Stomach (tissue), 8 donors: ENCODE measurements at regions not wholly inside any gene's neighbourhood (a gene's known extent, or its start where the extent isn't known, plus 50 kb on each side); places are given as distances from the start of the nearest gene placed in this dataset.

ENCODE experiments used
- DNase-seq, 2 donors: peaks; one replicate each; pipeline versions ENCODE4 v3.0.0 to v3.0.0-alpha.2; 2013 to 2019
- H3K27ac ChIP-seq, 5 donors: fragments of 200-600 bp in 4 of 5; sonication (generic) in 4 of 5; one replicate each; pipeline ENCODE4 v1.5.1; 2013 to 2019; ENCODE audit warnings: mild to moderate bottlenecking in 1 of 5, moderate library complexity in 1 of 5
- H3K27me3 ChIP-seq, 3 donors: fragments of 200-600 bp; sonication (generic); one replicate each; pipeline ENCODE4 v1.5.1; 2017 to 2019; ENCODE audit warnings: mixed run types in 1 of 3
- H3K36me3 ChIP-seq, 4 donors: fragments of 200-600 bp; sonication (generic); 1 replicate in 3 of 4; 2 replicates in 1 of 4; pipeline ENCODE4 v1.5.1; 2016 to 2019
- H3K4me1 ChIP-seq, 4 donors: fragments of 200-600 bp; sonication (generic); one replicate each; pipeline ENCODE4 v1.5.1; 2016 to 2019
- H3K4me3 ChIP-seq, 4 donors: fragments of 200-600 bp; sonication (generic) in 3 of 4; one replicate each; pipeline ENCODE4 v1.5.1; 2016 to 2019; ENCODE audit warnings: mild to moderate bottlenecking in 1 of 4
- H3K9me3 ChIP-seq, 4 donors: fragments of 200-600 bp; sonication (generic); one replicate each; pipeline ENCODE4 v1.5.1; 2016 to 2019
- CTCF ChIP-seq, 7 experiments: fragments of 450-650 bp in 4 of 7; fragments of 200-600 bp in 3 of 7; sonication (generic) in 3 of 7; IDR thresholded peaks; one replicate each; pipeline ENCODE4 v1.5.1; 2016 to 2019; ENCODE audit warnings: antibody characterized with exemption in 7 of 7, control low read depth in 2 of 7, mild to moderate bottlenecking in 1 of 7
- EP300 ChIP-seq: sonication (generic); formaldehyde crosslinking; IDR thresholded peaks from one replicate; pipeline ENCODE4 v1.6.1; 2017; ENCODE audit warnings: antibody characterized with exemption
- POLR2A ChIP-seq, 4 donors: fragments of 450-650 bp; IDR thresholded peaks; one replicate each; pipeline ENCODE4 v1.6.1; 2016; ENCODE audit warnings: antibody characterized with exemption in 4 of 4, control low read depth in 2 of 4, mild to moderate bottlenecking in 1 of 4, moderate library complexity in 1 of 4
- POLR2AphosphoS5 ChIP-seq, 3 donors: sonication (generic); formaldehyde crosslinking; IDR thresholded peaks; one replicate each; pipeline ENCODE4 v1.6.1; 2016; ENCODE audit warnings: antibody characterized with exemption in 3 of 3
- WGBS, 5 donors: extraction: QIAGEN DNeasy Blood & Tissue Kit in 3 of 5; methylation state at CpG; one replicate each; pipeline versions ENCODE4 v1.1.5 to v1.1.7; 2013 to 2018; 5-methylcytosine and 5-hydroxymethylcytosine counted together
- intact Hi-C: fragments of 100-400 bp; cut with DNase I; formaldehyde crosslinking; loops from one replicate; pipeline ENCODE4 v1.15.1; 2023; ENCODE audit warnings: low total_unique reads
- donor health status: healthy with polysubstance abuse.
- donor health status: Bipolar disorder and iron deficiency.
- donor health status: healthy.

- Histone ChIP-seq H3K27me3 (no peaks in the 10 kb centered on the region), H3K9me3 (no peaks in the 10 kb centered on the region), H3K4me1 (no peaks in the 10 kb centered on the region), H3K27ac (no peak overlapping the region), H3K4me3 (no peak overlapping the region), H3K36me3 (no peaks in the 10 kb centered on the region)
- no peak for TF ChIP-seq POLR2A (IDR thresholded peaks at IDR 0.05)
- no peak for TF ChIP-seq POLR2AphosphoS5 (IDR thresholded peaks at IDR 0.05)
- no peak for TF ChIP-seq CTCF (IDR thresholded peaks at IDR 0.05)
- TF ChIP-seq EP300 = no peak
- DNase-seq = no peak
- intact Hi-C loops = no loop called here
- WGBS, 5 donors = 81 to 96% (median 87%) methylated on average over 2 of the region's 2 CpGs
Measured at GRCh38 chr2:67917332-67918054, 145.3 kb downstream of the C1D start.

- H3K4me3 ChIP-seq = no peak overlapping the region
- no peak for DNase-seq
- H3K4me1 ChIP-seq = no peaks in the 10 kb centered on the region
- intact Hi-C loops = no loop called here
- no peak overlapping the region for H3K27ac ChIP-seq
- H3K27me3 ChIP-seq = no peaks in the 10 kb centered on the region
- no peaks in the 10 kb centered on the region for H3K36me3 ChIP-seq
- no peak for TF ChIP-seq CTCF (IDR thresholded peaks at IDR 0.05)
- no peak for TF ChIP-seq POLR2AphosphoS5 (IDR thresholded peaks at IDR 0.05)
- no peak for TF ChIP-seq EP300
- TF ChIP-seq POLR2A (IDR thresholded peaks at IDR 0.05) = no peak
- 86 to 97% (median 95%) methylated on average over 3 of the region's 3 CpGs for WGBS, 5 donors
- H3K9me3 ChIP-seq = no peaks in the 10 kb centered on the region
Measured at GRCh38 chr2:67918471-67918870, 144.3 kb downstream of the C1D start.

GRCh38 chr2:67919490-67919889, 143.3 kb downstream of the C1D start:
- Histone ChIP-seq H3K9me3 (no peaks in the 10 kb centered on the region), H3K27ac (no peak overlapping the region), H3K4me3 (no peak overlapping the region), H3K27me3 (no peaks in the 10 kb centered on the region), H3K4me1 (no peaks in the 10 kb centered on the region), H3K36me3 (no peaks in the 10 kb centered on the region)
- DNase-seq = no peak
- 46 to 63% (median 52%) methylated on average over 1 of the region's 1 CpG for WGBS, 5 donors
- intact Hi-C loops = no loop called here
- TF ChIP-seq POLR2A (IDR thresholded peaks at IDR 0.05) = no peak
- TF ChIP-seq POLR2AphosphoS5 (IDR thresholded peaks at IDR 0.05) = no peak
- no peak for TF ChIP-seq EP300
- no peak for TF ChIP-seq CTCF (IDR thresholded peaks at IDR 0.05)

- Histone ChIP-seq H3K27me3 (no peaks in the 10 kb centered on the region), H3K27ac (no peak overlapping the region), H3K9me3 (no peaks in the 10 kb centered on the region), H3K4me3 (no peak overlapping the region), H3K4me1 (no peaks in the 10 kb centered on the region), H3K36me3 (no peaks in the 10 kb centered on the region)
- no peak for DNase-seq
- no peak for TF ChIP-seq POLR2A (IDR thresholded peaks at IDR 0.05)
- TF ChIP-seq EP300 = no peak
- TF ChIP-seq POLR2AphosphoS5 (IDR thresholded peaks at IDR 0.05) = no peak
- no peak for TF ChIP-seq CTCF (IDR thresholded peaks at IDR 0.05)
- 68 to 84% (median 77%) methylated on average over 4 of the region's 4 CpGs for WGBS, 5 donors
- intact Hi-C loops = no loop called here
Measured at GRCh38 chr2:67922080-67922785, 140.6 kb downstream of the C1D start.
